GM19324 (cell line): ENCODE measurements at regions not wholly inside any gene's neighbourhood (a gene's known extent, or its start where the extent isn't known, plus 50 kb on each side); places are given as distances from the start of the nearest gene placed in this dataset.

Source experiments
- ATAC-seq: cut with Tn5 transposase; IDR thresholded peaks from one replicate; pipeline ENCODE4 v1.9.1; 2021; ENCODE audit warnings: mild to moderate bottlenecking, moderate library complexity; ENCODE audit not compliant: unreplicated experiment, low FRiP score

- ATAC-seq: no peak
These were observed 1057.0 kb upstream of the CNTN5 start for GRCh38 chr11:97963528-97964331.

GRCh38 chr11:97964332-97965004 is 1056.3 kb upstream of the CNTN5 start:
- ATAC-seq: no peak

- ATAC-seq: no peak
These were observed 1054.7 kb upstream of the CNTN5 start for GRCh38 chr11:97965849-97966646.

GRCh38 chr11:97966901-97967300 is 1053.8 kb upstream of the CNTN5 start:
- no peak for ATAC-seq

GRCh38 chr11:97968071-97968470 is 1052.7 kb upstream of the CNTN5 start:
- no peak for ATAC-seq

- no peak for ATAC-seq
These were observed 1048.0 kb upstream of the CNTN5 start for GRCh38 chr11:97972731-97973130.

- no peak for ATAC-seq
These were observed 1047.3 kb upstream of the CNTN5 start for GRCh38 chr11:97973352-97973857.

- no peak for ATAC-seq
These were observed 1045.8 kb upstream of the CNTN5 start for GRCh38 chr11:97974798-97975498.

GRCh38 chr11:97977726-97978125 is 1043.0 kb upstream of the CNTN5 start:
- ATAC-seq: no peak

GRCh38 chr11:97979741-97980140 is 1041.0 kb upstream of the CNTN5 start:
- no peak for ATAC-seq

GRCh38 chr11:97982512-97982911 is 1038.2 kb upstream of the CNTN5 start:
- no peak for ATAC-seq

GRCh38 chr11:97989121-97989520 is 1031.6 kb upstream of the CNTN5 start:
- ATAC-seq: no peak

- ATAC-seq: no peak
These were observed 1030.4 kb upstream of the CNTN5 start for GRCh38 chr11:97990162-97990920.

- no peak for ATAC-seq
These were observed 1027.2 kb upstream of the CNTN5 start for GRCh38 chr11:97993562-97993961.

GRCh38 chr11:97995874-97996273 is 1024.9 kb upstream of the CNTN5 start:
- ATAC-seq: no peak

- no peak for ATAC-seq
These were observed 1024.0 kb upstream of the CNTN5 start for GRCh38 chr11:97996762-97997161.

- no peak for ATAC-seq
These were observed 1017.0 kb upstream of the CNTN5 start for GRCh38 chr11:98003606-98004371.

- no peak for ATAC-seq
These were observed 1013.7 kb upstream of the CNTN5 start for GRCh38 chr11:98007072-98007471.

GRCh38 chr11:98027652-98028051 is 993.1 kb upstream of the CNTN5 start:
- ATAC-seq: no peak
